ENCODE measurements at regions not wholly inside any gene's neighbourhood (a gene's known extent, or its start where the extent isn't known, plus 50 kb on each side); places are given as distances from the start of the nearest gene placed in this dataset.

GRCh38 chr10:37733822-37734221 lies 123.6 kb downstream of the ZNF248 start:
- no peak for TF ChIP-seq CTCF (IDR thresholded peaks at IDR 0.05; ENCODE audit: low read depth, low read length)
- no peak for TF ChIP-seq EZH2phosphoT487 (IDR thresholded peaks at IDR 0.05; ENCODE audit: low read depth)

Data from OCI-LY3 (cell line).